ENCODE measurements at regions not wholly inside any gene's neighbourhood (a gene's known extent, or its start where the extent isn't known, plus 50 kb on each side); places are given as distances from the start of the nearest gene placed in this dataset.
"Not testable (repeated sequence)": the region's sequence is repeated elsewhere in the genome, so short reads cannot be mapped to it uniquely, and the experiment has no call there.

DNA sequence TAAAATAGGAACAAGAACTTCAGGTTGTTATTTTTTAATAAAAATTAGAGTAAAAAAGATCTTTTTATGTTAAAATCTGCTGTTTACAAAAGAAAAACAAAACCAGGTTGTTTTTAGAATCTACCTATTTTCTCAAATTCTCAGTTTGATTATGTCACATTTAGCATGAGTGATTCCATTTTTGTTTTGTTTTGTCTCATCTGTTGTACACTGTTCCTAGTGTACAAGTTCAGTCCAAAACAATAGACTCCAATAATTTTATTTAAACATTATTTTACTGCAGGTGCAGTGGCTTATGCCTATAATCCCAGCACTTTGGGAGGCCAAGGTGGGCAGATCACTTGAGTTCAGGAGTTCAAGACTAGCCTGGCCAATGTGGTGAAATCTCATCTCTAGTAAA is 2142.7 kb downstream of the TP53TG3F start:
- Histone ChIP-seq H3K4me3 (IDR thresholded peaks at IDR 0.05; ENCODE audit: insufficient read depth, low read depth, low read length) (no peak overlapping the region), H2AFZ (ENCODE audit: low read depth) (no peak overlapping the region), H3K27me3 (ENCODE audit: insufficient read depth, low read depth) (no peaks in the 10 kb centered on the region), H3K36me3 (ENCODE audit: insufficient read depth) (no peaks in the 10 kb centered on the region), H3K9ac (no peak overlapping the region), H3K4me1 (ENCODE audit: low read depth, poor library complexity, severe bottlenecking) (no peaks in the 10 kb centered on the region), H3K27ac (no peak overlapping the region), H3K4me2 (no peak overlapping the region), H3K79me2 (ENCODE audit: insufficient read depth, low read depth) (no peaks in the 10 kb centered on the region), H4K20me1 (ENCODE audit: insufficient read depth) (no peaks in the 10 kb centered on the region)
- TF ChIP-seq, protein P1, sequence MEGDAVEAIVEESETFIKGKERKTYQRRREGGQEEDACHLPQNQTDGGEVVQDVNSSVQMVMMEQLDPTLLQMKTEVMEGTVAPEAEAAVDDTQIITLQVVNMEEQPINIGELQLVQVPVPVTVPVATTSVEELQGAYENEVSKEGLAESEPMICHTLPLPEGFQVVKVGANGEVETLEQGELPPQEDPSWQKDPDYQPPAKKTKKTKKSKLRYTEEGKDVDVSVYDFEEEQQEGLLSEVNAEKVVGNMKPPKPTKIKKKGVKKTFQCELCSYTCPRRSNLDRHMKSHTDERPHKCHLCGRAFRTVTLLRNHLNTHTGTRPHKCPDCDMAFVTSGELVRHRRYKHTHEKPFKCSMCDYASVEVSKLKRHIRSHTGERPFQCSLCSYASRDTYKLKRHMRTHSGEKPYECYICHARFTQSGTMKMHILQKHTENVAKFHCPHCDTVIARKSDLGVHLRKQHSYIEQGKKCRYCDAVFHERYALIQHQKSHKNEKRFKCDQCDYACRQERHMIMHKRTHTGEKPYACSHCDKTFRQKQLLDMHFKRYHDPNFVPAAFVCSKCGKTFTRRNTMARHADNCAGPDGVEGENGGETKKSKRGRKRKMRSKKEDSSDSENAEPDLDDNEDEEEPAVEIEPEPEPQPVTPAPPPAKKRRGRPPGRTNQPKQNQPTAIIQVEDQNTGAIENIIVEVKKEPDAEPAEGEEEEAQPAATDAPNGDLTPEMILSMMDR (conservative IDR thresholded peaks at IDR 0.05; ENCODE audit: low read depth, low read length) = no peak

DNA sequence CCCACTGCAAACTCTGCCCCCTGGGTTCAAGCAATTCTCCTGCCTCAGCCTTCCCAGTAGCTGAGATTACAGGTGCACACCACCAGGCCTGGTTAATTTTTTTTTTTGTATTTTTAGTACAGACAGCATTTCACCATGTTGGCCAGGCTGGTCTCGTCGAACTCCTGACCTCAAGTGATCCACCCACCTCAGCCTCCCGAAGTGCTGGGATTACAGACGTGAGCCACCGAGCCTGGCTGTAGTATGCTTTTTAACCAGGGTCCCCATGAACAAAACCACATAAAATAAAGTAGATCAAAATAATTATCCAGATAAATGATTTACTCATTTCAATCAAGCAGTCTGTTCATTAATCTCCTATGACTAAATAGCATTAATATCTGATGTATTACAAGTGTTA is 2144.0 kb downstream of the TP53TG3F start:
- H3K4me2 ChIP-seq; H3K9ac ChIP-seq; H3K79me2 ChIP-seq (ENCODE audit: insufficient read depth, low read depth); H3K4me3 ChIP-seq (IDR thresholded peaks at IDR 0.05; ENCODE audit: insufficient read depth, low read depth, low read length); H3K4me1 ChIP-seq (ENCODE audit: low read depth, poor library complexity, severe bottlenecking); H3K27ac ChIP-seq; H2AFZ ChIP-seq (ENCODE audit: low read depth); H4K20me1 ChIP-seq (ENCODE audit: insufficient read depth); H3K36me3 ChIP-seq (ENCODE audit: insufficient read depth); H3K27me3 ChIP-seq (ENCODE audit: insufficient read depth, low read depth): not testable (repeated sequence)

DNA sequence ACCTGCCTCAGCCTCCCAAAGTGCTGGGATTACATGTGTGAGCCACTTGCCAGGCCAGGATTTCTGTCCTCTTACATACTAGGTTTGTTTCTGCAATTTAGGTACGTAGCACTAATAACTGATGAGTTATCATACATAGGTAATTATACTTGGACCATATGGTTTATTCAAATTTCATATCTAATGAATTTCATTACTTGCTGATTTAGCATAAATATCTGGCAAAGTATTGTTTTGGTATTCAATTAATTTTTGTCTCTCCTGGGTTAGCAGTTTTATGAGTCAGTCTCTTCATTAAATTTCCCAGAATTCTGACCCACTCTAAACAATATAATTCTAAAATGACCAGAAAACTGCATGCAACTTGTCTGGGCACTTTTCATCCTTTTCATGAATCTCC is 2146.5 kb downstream of the TP53TG3F start:
- Histone ChIP-seq H3K27me3 (ENCODE audit: insufficient read depth, low read depth) (no peaks in the 10 kb centered on the region), H3K4me3 (IDR thresholded peaks at IDR 0.05; ENCODE audit: insufficient read depth, low read depth, low read length) (no peak overlapping the region), H3K9ac (no peak overlapping the region), H3K36me3 (ENCODE audit: insufficient read depth) (no peaks in the 10 kb centered on the region), H3K79me2 (ENCODE audit: insufficient read depth, low read depth) (no peaks in the 10 kb centered on the region), H3K27ac (no peak overlapping the region), H3K4me1 (ENCODE audit: low read depth, poor library complexity, severe bottlenecking) (no peaks in the 10 kb centered on the region), H4K20me1 (ENCODE audit: insufficient read depth) (no peaks in the 10 kb centered on the region), H3K4me2 (no peak overlapping the region), H2AFZ (ENCODE audit: low read depth) (no peak overlapping the region)
- TF ChIP-seq, protein P1 (conservative IDR thresholded peaks at IDR 0.05; ENCODE audit: low read depth, low read length) = no peak

DNA sequence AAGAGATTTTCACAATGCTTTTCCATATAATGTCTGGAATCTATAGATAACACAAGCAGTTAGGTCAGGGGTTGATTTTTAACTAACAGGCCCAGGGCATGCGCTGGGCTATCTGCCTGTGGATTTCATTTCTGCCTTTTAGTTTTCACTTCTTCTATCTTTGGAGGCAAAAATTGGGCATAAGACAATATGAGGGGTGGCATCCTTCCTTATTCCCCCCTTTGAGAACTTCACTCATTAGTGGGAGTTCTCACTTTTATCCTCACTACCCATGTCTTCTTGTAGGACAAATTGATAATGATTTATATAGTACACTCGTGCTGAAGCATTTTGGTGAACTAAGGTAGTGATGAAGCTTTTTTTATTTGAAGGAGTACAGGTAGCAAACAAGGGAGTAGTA is 2155.5 kb downstream of the TP53TG3F start:
- not testable (repeated sequence) for H3K79me2 ChIP-seq (ENCODE audit: insufficient read depth, low read depth); H3K27ac ChIP-seq; H2AFZ ChIP-seq (ENCODE audit: low read depth); H4K20me1 ChIP-seq (ENCODE audit: insufficient read depth); H3K4me2 ChIP-seq; H3K27me3 ChIP-seq (ENCODE audit: insufficient read depth, low read depth); H3K4me1 ChIP-seq (ENCODE audit: low read depth, poor library complexity, severe bottlenecking); H3K36me3 ChIP-seq (ENCODE audit: insufficient read depth); H3K9ac ChIP-seq; H3K4me3 ChIP-seq (IDR thresholded peaks at IDR 0.05; ENCODE audit: insufficient read depth, low read depth, low read length)

DNA sequence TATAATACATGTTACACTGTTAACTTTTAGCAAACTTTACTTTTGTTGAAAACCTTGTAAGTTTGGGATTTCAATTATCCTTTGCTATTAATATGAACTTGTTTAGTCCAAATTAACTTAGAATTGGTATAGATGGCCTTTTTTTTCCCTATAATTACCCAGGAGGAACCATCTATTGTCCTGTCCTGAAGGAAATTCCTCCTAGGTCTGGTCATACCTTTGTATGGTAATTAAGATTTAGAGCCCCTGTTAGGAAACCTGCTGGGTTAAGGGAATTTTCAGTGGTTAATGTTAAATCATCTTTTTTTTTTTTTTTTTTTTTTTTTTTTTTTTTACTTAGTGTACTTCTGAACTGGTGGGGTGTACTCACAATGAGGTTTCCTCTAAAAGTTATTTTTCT is 2159.8 kb downstream of the TP53TG3F start:
- not testable (repeated sequence) for H3K79me2 ChIP-seq (ENCODE audit: insufficient read depth, low read depth); H4K20me1 ChIP-seq (ENCODE audit: insufficient read depth); H3K4me1 ChIP-seq (ENCODE audit: low read depth, poor library complexity, severe bottlenecking); H3K27ac ChIP-seq; H3K4me3 ChIP-seq (IDR thresholded peaks at IDR 0.05; ENCODE audit: insufficient read depth, low read depth, low read length); H3K27me3 ChIP-seq (ENCODE audit: insufficient read depth, low read depth); H3K4me2 ChIP-seq; H3K9ac ChIP-seq; H3K36me3 ChIP-seq (ENCODE audit: insufficient read depth); H2AFZ ChIP-seq (ENCODE audit: low read depth)

DNA sequence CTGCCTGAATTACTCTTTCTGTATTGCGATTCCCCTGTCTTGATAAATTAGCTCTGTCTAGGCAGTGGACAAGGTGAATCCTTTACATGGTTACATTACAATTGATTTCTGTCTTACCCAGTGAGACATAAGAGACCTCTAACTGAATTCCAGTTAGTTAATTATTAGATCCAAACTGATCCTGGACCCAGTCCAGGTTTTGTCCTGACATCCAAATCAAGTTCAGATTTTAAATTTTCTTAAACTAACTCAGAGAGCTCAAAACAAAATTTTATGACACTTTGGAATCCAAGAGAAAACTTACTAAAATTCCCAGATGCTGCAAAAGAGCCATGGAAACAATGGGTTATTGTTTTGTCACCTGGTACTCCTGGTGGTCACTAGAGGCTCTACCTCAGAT is 2166.6 kb downstream of the TP53TG3F start:
- Histone ChIP-seq H3K27me3 (ENCODE audit: insufficient read depth, low read depth) (no peaks in the 10 kb centered on the region), H3K4me3 (IDR thresholded peaks at IDR 0.05; ENCODE audit: insufficient read depth, low read depth, low read length) (no peak overlapping the region), H3K4me1 (ENCODE audit: low read depth, poor library complexity, severe bottlenecking) (no peaks in the 10 kb centered on the region), H2AFZ (ENCODE audit: low read depth) (no peak overlapping the region), H3K27ac (no peak overlapping the region), H3K4me2 (no peak overlapping the region), H3K79me2 (ENCODE audit: insufficient read depth, low read depth) (no peaks in the 10 kb centered on the region), H3K9ac (no peak overlapping the region), H3K36me3 (ENCODE audit: insufficient read depth) (no peaks in the 10 kb centered on the region), H4K20me1 (ENCODE audit: insufficient read depth) (no peaks in the 10 kb centered on the region)
- TF ChIP-seq, protein P1 (conservative IDR thresholded peaks at IDR 0.05; ENCODE audit: low read depth, low read length) = no peak

All from KMS-11 (cell line).